Lung (tissue), 11 donors: ENCODE measurements at regions not wholly inside any gene's neighbourhood (a gene's known extent, or its start where the extent isn't known, plus 50 kb on each side); places are given as distances from the start of the nearest gene placed in this dataset.
A peak's percentile ranks its signal among the peaks of the same experiment; 100 is the strongest.
"Not testable (repeated sequence)": the region's sequence is repeated elsewhere in the genome, so short reads cannot be mapped to it uniquely, and the experiment has no call there.

Experiments
- ATAC-seq: fragments of 200-7000 bp; cut with Tn5 transposase; one replicate; pipeline ENCODE4 v1.9.1; 2020; ENCODE audit warnings: moderate number of reproducible peaks; ENCODE audit not compliant: insufficient read depth, low FRiP score
- DNase-seq, 3 donors: peaks; one replicate each; pipeline ENCODE4 v3.0.0-alpha.2; 2013 to 2017
- H3K27ac ChIP-seq, 2 donors: one replicate each; pipeline ENCODE4 v1.5.1; 2013; ENCODE audit warnings: mild to moderate bottlenecking in 2 of 2, moderate library complexity in 2 of 2, control low read depth in 1 of 2, inconsistent platforms in 1 of 2, low read depth in 1 of 2, low read length in 1 of 2
- H3K27me3 ChIP-seq, 3 donors: one replicate each; pipeline ENCODE4 v1.5.1; 2013; ENCODE audit warnings: low read length in 2 of 3; ENCODE audit not compliant: control insufficient read depth in 3 of 3, insufficient read depth in 3 of 3
- H3K36me3 ChIP-seq, 4 donors: one replicate each; pipeline ENCODE4 v1.5.1; 2013; ENCODE audit warnings: low read length in 4 of 4, mild to moderate bottlenecking in 1 of 4, moderate library complexity in 1 of 4; ENCODE audit not compliant: control insufficient read depth in 4 of 4, insufficient read depth in 4 of 4
- H3K4me1 ChIP-seq, 5 donors: one replicate each; pipeline ENCODE4 v1.5.1; 2013; ENCODE audit warnings: low read length in 5 of 5, mild to moderate bottlenecking in 2 of 5, moderate library complexity in 1 of 5; ENCODE audit not compliant: control insufficient read depth in 5 of 5, insufficient read depth in 5 of 5
- H3K4me3 ChIP-seq: one replicate; pipeline ENCODE4 v1.5.1; 2013; ENCODE audit warnings: mild to moderate bottlenecking, control low read depth, moderate library complexity
- H3K9ac ChIP-seq, 2 donors: one replicate each; pipeline ENCODE4 v1.5.1; 2013; ENCODE audit warnings: low read length in 2 of 2, control low read depth in 1 of 2; ENCODE audit not compliant: insufficient read depth in 1 of 2
- H3K9me3 ChIP-seq, 4 donors: one replicate each; pipeline ENCODE4 v1.5.1; 2013; ENCODE audit warnings: low read length in 3 of 4, mild to moderate bottlenecking in 1 of 4, moderate library complexity in 1 of 4; ENCODE audit not compliant: control insufficient read depth in 4 of 4, insufficient read depth in 3 of 4
- WGBS, 2 donors: extraction: QIAGEN DNeasy Blood & Tissue Kit; methylation state at CpG; one replicate each; pipeline ENCODE4 v1.1.7; 2013; 5-methylcytosine and 5-hydroxymethylcytosine counted together
- TF ChIP-seq, protein P1 (sequence below): IDR thresholded peaks from 2 replicates; pipeline ENCODE4 v1.5.1; 2012; ENCODE audit warnings: mild to moderate bottlenecking; ENCODE audit errors: control extremely low read depth, extremely low read depth
- donor health status: control.
- donor health status: control.
- donor health status: Bipolar disorder and iron deficiency.
- donor health status: healthy.
- donor health status: DM: yes; HTN: yes; CAD: no.

GRCh38 chr12:3380200-3381043, 110.6 kb upstream of the PRMT8 start:
- Histone ChIP-seq H3K27ac (no peak overlapping the region), H3K4me1 (peaks cover 0 to 23% (median 7%) of the 10 kb centered on the region in 5 donors), H3K4me3 (no peak overlapping the region), H3K27me3 (no peaks in the 10 kb centered on the region), H3K9me3 (peaks cover 0 to 1% (median 0%) of the 10 kb centered on the region in 4 donors), H3K9ac (peak overlapping the region in 1 of 2 donors; percentile 0), H3K36me3 (no peaks in the 10 kb centered on the region)
- ATAC-seq = no peak
- WGBS, 2 donors = 73 to 86% methylated on average over 15 of the region's 15 CpGs
- TF ChIP-seq, protein P1, sequence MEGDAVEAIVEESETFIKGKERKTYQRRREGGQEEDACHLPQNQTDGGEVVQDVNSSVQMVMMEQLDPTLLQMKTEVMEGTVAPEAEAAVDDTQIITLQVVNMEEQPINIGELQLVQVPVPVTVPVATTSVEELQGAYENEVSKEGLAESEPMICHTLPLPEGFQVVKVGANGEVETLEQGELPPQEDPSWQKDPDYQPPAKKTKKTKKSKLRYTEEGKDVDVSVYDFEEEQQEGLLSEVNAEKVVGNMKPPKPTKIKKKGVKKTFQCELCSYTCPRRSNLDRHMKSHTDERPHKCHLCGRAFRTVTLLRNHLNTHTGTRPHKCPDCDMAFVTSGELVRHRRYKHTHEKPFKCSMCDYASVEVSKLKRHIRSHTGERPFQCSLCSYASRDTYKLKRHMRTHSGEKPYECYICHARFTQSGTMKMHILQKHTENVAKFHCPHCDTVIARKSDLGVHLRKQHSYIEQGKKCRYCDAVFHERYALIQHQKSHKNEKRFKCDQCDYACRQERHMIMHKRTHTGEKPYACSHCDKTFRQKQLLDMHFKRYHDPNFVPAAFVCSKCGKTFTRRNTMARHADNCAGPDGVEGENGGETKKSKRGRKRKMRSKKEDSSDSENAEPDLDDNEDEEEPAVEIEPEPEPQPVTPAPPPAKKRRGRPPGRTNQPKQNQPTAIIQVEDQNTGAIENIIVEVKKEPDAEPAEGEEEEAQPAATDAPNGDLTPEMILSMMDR = no peak
- DNase-seq = no peak

GRCh38 chr12:3381059-3382047, 109.7 kb upstream of the PRMT8 start:
- Histone ChIP-seq H3K4me1 (peaks cover 0 to 21% (median 7%) of the 10 kb centered on the region in 5 donors), H3K9me3 (peaks cover 0 to 1% (median 0%) of the 10 kb centered on the region in 4 donors), H3K27ac (no peak overlapping the region), H3K27me3 (no peaks in the 10 kb centered on the region), H3K36me3 (no peaks in the 10 kb centered on the region), H3K4me3 (no peak overlapping the region), H3K9ac (peak overlapping the region in 1 of 2 donors; percentile 0)
- 36 to 44% methylated on average over 6 of the region's 6 CpGs for WGBS, 2 donors
- no peak for ATAC-seq
- TF ChIP-seq, protein P1 = no peak
- peak; percentile 78 to 94 (median 92) for DNase-seq

GRCh38 chr12:3389986-3390385, 101.0 kb upstream of the PRMT8 start:
- DNase-seq (no peak), ATAC-seq (no peak)
- no peak overlapping the region for H3K27ac ChIP-seq
- H3K36me3 ChIP-seq = no peaks in the 10 kb centered on the region
- no peaks in the 10 kb centered on the region for H3K4me1 ChIP-seq
- H3K9me3 ChIP-seq = no peaks in the 10 kb centered on the region
- WGBS, 2 donors = 74 to 75% methylated on average over 4 of the region's 4 CpGs
- TF ChIP-seq, protein P1 = no peak
- H3K9ac ChIP-seq = no peak overlapping the region
- peaks cover 0 to 2% (median 2%) of the 10 kb centered on the region in 3 donors for H3K27me3 ChIP-seq
- H3K4me3 ChIP-seq = no peak overlapping the region

GRCh38 chr12:3397596-3397995, 93.4 kb upstream of the PRMT8 start:
- 30 to 44% methylated on average over 12 to 16 of the region's 16 CpGs for WGBS, 2 donors
- not testable (repeated sequence) for H3K9ac ChIP-seq, H3K4me3 ChIP-seq, H3K9me3 ChIP-seq, H3K4me1 ChIP-seq, H3K36me3 ChIP-seq, DNase-seq, H3K27ac ChIP-seq, ATAC-seq, H3K27me3 ChIP-seq
